Ecto neural progenitor cell (in vitro differentiated cells): ENCODE measurements at regions not wholly inside any gene's neighbourhood (a gene's known extent, or its start where the extent isn't known, plus 50 kb on each side); places are given as distances from the start of the nearest gene placed in this dataset.
"Not testable (repeated sequence)": the region's sequence is repeated elsewhere in the genome, so short reads cannot be mapped to it uniquely, and the experiment has no call there.

Experiments used
- DNase-seq: peaks from one replicate; pipeline ENCODE4 v3.0.0-alpha.2; 2018; ENCODE audit warnings: low spot score

DNA sequence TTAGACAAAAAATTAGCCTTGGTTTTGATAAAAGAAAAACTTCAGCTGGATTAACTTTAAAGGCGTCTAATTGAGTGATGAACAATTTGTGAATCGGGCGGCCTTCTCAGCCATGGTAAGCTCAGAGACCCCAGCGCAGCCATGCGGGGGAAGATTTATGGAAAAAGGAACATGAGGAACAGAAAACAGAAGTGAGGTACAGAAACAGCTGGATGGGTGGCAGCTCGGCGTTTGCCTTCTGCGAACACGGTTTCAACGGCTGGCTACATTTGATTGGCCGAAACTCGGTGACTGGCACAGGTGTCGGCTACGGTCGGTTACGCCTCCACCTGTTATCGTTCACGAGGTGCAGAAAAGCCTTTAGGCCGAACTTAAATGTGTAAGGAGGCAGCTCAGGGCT, 401.4 kb upstream of the FAT1 start:
- DNase-seq = no peak

DNA sequence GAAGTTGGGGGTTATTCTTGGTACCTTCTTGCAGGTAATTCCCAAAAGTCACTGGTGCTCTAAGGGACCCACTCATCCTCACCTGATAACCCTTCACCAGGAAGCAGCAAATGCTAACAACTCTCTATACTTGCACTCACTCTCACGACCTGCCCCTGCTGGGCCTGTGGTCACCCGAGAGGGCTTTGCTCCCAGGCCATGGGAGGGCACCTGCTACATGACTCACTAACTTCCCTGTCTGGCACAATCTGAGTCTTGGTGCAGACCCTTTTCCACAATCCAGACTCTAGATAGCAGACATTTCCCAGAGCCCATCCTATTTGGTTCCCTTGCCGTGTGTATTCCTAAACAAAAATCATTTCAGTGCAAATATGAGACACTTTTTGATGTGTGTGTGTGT, 403.8 kb upstream of the FAT1 start:
- no peak for DNase-seq

DNA sequence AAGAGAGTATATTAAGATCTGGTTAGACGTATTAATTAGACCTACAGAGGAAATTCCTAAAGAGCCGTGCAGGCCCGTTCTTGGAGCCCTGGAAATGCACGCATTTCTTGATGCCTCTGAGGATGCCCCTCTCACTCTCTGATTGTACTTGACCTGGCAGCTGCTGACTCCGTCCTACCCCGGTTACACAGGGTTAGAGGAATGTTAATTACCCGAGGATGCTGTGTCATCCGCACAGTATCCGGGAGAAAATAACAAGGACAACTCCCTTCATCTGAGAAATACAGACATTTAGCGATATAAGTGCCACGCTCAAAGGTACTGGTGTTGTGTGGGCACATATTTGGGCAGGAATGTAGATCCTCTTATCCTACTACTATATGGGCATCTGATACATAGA, 404.6 kb upstream of the FAT1 start:
- DNase-seq = no peak

DNA sequence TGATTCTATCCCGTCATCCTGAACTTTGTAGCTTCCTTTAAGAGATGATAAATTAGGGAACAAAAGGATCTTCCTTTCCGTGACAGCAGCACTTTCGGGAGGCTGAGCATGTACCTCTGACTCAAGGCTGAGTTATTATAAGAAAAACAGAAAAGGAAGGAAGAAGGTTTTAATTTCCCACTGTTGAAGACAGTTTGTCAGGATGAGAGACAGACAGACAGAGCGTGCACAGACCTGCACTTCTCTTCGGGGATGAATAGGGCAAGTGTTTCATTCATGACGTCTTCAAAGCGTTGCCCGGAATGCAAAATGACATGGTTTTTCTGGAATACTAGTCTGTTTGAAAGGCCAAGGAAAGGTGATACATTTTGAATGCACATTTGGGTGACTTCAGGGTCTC, 405.3 kb upstream of the FAT1 start:
- no peak for DNase-seq

DNA sequence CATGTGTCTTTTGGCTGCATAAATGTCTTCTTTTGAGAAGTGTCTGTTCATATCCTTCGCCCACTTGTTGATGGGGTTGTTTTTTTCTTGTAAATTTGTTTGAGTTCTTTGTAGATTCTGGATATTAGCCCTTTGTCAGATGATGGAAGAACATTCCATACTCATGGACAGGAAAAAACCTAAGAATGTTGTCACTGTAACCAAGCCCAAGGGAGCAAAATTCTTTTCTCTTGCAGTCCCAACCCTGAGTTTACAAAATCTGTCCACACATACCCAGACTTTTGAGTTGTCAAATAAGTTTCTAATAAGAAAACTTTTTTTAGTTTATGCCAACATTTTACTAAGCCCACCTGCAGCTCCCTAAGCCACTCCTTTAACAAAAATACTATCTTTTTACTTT, 408.2 kb upstream of the FAT1 start:
- DNase-seq = not testable (repeated sequence)

DNA sequence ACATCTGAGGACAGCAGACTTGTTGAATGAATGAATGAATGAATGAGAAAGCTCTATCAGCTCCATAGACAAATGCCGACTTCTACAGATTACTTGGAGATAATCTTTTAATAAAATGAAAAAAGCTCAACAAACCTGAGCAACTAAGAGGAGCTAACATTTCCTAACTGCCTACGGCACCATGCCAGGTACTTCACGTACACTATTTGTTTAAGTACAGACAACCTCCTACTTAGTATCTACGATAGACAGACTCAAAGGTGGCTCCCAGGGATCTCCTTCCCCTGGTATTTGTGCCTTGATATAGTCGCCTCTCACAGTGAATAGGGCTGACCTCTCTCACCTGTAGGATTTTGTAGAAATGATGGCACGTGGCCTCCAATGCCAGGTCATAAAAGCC, 412.2 kb upstream of the FAT1 start:
- no peak for DNase-seq

DNA sequence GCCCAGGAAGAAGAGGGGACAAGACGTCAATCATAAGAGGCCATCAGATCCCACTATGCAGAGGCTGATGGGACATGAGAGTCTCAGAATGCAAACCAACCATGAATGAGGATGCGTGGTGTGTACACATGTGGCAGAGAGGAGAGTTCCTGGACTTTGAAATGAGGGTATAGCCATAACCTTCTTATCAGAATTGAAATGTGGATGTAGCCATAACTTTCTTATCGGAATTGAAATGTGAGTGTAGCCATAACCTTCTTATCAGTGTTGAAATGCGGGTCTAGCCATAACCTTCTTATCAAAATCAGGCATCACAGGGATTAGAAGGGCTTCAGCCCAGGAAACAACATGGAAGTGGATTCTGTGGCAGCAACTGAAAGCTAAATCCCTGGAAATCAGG, 415.5 kb upstream of the FAT1 start:
- no peak for DNase-seq

DNA sequence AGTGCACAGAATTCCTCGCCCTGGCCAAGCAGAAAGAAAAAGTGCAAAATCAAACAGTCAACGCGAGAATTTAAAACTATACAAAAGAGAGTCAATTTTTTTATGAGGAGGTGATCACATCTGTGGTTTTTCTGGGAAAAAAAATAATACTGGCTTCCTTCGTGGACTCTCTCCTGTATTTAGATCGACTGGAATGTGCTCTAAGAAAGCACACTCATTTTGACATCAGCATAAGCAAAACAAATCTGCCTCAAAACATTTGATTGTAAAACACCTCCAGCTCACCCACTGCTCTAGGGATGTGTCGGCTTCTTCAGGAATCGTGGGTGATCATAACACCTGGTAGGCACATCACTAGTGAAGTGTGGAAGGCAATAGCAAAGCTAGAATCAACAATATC, 417.4 kb upstream of the FAT1 start:
- DNase-seq = no peak

DNA sequence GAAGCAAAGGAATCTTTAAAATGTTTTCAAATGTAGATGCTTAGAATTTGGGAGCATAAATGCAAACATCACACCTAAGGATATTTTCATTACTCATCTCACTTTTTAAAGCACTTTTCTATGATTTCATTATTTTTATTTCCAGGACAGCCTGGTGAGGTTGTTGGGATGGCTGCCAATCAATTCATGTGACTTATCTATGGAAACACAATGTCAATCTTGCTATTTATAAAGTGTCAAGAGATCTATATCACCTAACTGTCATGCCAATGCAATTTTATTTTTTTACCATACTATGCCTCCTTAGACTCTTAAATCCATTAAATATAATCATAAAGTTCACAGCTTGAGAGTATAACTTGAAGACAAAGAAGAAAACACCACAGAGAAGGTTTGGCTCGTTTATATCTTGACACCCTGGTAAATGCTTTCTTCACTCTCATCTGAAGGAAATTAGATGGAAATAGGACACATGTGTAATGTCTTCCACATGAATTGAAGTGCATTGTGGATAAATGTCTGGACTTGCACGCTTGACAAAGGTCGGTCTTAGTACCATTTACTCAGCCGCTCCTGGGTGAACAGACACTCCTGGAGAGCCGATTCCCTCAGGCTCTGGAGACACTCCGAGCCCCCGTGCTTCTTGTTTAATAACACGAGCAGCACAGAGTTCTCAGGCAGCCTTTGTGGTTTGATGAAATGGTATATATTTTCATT, 425.7 kb upstream of the FAT1 start:
- DNase-seq = no peak

DNA sequence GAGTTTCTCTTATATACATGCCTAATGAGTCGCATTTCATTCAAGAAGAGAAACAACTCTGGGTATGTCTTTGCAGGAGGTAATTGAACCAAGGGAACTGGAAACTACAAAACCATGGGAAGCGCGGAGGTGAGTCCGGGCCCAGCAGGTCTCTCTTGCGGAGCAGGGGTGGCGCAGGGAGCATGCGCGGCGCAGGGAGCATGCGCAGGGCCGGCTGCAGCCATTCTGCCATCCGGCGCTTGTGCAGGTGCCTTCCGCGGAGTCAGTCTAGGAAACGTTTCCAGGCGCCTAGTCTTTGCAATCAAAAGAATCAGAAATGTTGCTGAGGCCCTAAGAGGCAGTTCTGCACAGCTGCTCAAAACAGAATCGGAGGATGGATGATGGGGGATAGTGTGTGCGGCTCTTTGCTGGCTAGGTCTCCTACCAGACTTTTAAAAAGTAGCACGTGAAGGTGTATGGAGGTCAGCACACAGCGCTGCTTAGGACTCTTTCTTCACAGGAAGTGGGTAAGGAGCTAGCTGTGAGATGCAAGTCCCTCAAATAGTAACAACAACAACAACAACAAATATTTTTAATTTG, 433.8 kb upstream of the FAT1 start:
- no peak for DNase-seq

DNA sequence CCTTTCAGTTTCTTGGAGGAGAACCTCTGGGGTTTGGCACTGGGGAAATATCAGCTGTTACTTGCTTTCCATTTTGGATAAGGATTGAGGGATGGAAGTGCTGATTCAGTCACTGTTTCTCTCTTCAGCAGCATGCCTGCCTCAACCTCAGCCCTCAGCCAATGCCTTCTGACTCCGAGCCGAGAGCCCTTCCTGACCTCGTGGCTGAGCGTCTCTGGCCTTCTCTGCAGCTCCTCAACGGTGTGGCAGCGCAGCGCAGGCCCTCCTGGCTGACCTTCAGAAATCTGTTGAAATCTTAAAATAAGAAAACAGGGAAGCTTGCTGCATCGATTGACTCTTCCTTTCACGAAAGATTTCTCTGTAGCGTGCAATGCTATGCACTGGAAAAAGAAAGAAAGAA, 434.3 kb upstream of the FAT1 start:
- no peak for DNase-seq

DNA sequence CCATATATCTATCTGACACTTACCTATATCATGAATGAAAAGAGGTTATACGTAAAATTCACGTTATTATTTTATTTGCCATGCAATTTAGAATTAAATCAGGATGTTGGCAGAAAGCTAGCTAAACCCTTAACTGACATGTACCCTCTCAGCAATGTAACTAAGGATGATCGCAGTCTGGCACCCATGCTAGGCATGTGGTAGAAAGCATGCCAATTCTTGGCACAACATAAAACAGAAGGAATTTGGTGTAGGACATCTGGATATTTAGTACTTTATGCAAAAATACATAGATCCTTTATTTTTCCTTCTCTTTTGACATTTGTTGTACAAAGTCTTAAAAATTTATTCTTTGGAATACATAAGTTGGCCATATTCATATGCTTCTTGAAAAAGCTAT, 436.8 kb upstream of the FAT1 start:
- DNase-seq = no peak

DNA sequence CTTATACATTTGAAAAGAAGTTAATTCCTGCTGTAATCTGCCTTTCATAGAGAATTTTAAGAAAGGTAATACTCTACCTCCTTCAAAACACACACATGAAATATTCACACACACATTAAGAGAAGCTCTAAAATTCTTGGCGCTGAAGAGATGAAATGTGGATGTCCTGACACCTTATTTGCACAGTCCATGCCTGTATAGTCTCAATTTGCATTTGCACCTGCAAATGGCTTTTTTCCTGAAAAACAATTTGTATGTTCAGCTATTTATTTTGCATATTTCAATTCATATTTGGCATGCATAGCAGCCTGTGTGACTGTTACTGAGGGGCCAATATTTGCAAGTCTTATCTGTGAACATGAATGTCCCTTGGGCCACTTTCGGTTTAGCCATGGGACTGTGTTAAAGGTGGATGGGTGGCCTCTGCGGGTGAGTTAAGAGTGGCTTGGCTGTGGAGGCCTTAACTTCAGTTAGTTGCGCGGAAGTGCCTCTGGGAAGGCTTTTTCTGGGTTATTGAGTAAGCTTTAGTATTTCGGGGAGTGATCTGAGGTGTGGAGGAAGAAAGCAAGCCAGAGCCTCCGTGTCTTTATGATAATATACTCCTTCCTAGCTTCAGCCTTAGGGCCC, 443.3 kb upstream of the FAT1 start:
- DNase-seq = no peak

DNA sequence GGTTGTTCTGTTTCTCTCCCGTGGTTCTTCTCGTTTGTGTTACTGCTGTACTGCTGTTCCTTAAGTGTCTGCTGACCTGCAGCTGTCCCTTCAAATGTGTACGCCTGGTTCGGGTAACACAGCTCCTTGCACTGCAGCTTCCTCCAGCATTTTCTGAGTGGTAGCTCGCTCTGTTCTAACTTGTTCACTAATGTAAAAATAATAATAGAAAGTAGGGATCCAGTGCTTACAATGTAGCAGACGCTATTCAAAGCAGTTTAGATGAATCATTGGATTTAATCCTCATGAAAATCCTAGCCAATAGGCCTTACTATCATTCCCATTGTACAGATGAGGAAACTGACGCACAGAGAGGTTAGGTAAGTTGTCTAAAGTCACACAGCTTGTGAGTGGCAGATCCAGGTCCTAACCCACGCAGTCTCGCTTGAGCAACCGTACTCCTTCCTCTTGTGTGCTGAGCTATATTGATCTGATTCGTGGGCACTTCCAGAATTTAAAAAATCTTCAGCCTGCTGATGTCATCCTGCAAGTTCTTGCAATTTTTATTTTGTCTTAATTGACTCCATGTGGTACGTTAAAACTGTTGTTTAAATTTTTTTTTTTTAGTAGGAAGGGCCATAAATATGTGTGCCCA, 448.2 kb upstream of the FAT1 start:
- no peak for DNase-seq

DNA sequence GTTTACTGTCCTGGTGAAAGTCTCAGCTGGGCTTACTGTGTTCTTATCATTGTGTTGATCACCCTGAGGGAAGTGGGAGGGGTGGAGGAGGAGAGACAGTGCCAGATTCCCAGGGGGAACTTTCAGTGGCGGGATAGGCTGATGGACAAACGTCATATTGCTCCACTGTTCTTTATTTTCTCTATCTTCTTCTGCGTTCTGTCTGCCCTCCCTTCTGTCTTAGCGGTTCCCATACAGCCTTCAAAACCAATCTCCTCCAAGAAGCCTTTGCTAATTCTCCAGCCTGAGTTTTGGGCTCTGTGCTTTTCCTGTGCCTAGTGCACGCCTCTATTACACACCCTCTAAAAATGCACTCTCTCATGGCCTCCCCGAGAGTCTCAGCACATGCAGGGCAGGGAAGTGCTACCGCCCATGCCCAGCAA, 448.7 kb upstream of the FAT1 start:
- DNase-seq = no peak

DNA sequence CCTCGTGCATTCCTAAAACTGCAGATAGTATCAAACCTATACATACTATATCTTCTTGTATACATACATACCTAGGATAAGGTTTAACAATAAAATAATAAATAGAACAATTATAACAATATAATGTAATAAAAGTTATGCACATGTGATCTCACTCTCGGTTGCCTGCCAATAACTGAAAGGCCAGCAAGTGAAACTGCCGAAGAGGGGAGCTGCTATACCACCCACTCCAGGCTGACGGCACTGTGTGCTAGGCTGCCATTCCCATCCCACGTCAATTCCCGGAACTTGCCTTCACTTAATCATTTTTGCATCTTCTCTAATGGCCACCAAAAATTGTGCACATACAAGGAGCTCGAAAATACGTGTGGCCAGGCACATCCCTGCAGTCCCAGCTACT, 451.1 kb upstream of the FAT1 start:
- no peak for DNase-seq

DNA sequence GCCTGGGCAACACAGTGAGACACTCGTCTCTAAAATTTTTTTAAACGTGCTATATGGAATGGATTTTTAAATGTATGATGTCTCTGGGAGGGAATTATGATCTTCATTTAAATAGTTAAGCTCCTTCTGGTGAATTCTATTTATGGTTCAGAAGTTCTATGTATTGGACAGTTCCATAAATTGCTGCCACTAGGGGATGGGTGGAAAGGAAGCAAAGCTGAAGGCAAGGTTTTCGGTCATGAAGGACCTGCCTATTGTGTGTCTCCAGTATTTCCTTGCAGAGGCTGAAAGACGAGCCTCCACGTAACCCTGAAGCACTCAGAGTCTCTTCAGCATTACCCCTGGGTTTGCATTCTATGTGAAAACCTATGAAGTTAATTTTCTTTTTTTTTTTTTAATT, 451.5 kb upstream of the FAT1 start:
- DNase-seq = no peak

DNA sequence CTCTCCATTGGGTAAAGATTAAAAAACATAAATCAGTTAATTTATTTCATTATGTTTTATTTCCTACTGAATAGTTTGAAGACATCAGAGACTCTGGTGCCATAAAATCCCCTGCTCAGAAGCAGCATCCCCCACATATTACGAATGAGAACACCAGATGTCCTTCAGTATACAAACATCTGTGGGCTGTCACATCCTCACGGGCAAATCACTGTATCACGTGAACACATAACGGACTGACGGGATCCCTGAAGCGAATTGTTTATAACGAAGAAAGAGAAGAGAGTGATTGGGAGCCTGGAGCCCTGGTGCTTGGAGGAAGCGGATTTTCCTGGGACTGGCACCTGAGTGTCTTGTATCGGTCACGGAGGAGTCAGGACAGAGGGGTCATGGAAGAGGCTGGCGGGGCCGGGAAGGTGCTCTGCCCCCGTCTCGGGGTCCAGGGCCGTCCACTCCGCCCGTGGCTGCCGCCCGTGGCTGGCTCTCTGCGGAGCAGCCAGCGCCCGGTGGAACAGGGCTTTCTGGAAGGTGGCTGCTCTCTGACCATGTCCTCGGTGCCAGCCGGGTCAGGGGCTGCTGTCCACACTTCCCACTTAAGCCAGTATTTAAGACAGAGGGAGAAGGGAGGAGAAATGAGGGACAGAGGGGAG, 452.7 kb upstream of the FAT1 start:
- DNase-seq = no peak

DNA sequence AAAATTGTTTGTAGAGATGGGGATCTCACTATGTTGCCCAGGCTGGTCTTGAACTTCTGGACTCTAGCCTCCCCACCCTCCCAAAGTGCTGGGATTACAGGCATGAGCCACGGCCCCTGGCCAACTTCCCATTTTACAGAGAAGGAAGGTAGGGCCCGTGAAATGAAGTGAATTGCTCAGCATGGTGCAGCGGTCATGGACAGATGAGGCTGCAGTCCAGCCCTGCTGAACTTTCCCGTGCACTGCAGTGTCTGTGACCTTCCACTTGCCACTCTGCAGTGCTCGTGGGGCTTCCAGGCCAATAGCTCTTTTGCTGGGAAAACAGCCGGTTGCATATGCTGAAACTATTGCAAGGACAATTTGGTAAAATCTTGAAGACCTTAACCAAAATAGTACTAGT, 454.4 kb upstream of the FAT1 start:
- no peak for DNase-seq

DNA sequence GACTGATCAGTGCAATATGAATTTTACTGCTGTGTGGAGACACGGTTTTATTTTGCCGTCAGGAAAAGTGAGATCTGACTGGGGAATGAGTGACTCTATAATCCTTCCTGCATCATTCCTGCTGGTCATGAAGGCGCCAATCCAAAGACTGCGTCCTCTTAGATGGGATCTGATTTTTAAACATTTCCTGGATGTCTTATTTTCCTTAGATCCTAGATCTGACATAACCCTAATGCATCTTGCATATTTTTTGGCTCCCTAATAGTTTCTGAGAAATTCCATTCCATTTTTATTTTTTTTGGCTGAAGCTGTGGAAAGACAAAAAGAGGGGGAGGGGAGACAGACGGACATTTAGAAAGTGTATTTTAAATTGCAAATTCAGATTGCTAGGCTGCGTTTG, 454.9 kb upstream of the FAT1 start:
- DNase-seq = no peak

DNA sequence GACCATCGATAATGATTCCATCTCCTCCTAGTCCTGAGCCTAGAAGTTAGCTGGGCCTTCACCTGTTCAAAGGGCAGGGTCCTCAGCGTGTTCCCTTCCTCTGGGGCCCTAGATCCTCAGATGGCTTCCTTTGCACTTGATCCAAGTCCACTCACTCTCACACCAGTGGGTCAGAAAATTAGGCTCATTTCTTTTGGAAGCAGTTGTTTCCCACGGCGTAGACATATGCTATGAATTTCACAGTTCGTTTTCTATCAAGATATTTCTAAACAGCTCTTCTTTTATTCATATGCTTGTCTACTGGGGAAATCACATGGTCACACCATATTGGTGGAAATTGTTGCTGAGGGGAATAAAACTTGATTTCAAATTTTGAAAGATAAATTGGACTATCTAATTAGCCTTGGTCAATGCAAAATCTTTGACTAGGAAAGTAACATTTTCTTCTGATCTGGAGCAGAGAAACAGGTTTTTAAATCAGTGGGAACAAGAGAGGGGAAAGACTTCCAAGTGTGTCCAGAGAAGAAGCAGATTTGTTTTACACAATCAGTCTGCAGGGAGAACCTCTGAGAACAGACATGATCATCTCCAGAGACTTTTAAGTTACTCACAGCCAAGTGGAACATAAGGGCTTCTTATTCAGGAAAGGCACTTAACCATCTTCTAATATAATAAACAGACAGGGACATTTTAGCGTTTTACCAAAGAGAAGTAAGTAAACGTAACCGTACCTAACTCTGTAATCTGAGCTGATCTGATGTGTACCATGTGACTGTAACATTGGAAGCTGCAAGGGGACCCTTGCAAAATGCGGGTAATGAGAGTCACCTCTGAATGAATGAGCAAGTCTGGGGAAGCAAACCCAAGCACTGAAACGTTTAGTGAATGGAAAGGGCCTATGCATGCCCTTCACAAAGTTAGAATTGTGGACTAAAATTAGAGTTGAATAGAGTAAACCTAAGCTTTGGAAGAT, 455.7 kb upstream of the FAT1 start:
- no peak for DNase-seq

DNA sequence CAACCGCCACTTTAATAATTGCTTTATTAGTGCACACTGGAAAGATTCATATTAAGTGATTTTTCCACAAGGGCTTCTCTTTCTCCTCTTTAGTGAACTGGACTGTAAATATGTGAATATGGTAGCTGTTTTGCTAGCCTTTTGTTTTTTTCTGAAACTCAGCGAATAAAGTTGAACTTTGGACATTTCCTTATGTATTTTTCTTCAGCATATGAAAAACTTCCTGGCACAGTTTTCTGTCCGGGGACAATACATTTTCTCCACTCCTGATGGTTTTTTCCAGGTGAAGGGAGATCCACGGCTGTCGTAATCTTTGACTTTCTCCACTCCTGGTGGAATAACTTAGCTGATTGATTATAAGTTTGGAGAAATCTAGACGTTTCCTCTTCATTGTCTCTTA, 457.4 kb upstream of the FAT1 start:
- no peak for DNase-seq
